Activated CD8-positive, alpha-beta memory T cell treated with anti-CD3 and anti-CD28 coated beads for 48 hours (primary cell): ENCODE measurements at regions not wholly inside any gene's neighbourhood (a gene's known extent, or its start where the extent isn't known, plus 50 kb on each side); places are given as distances from the start of the nearest gene placed in this dataset.

Experiments used
- DNase-seq, 3 experiments: peaks; one replicate each; pipeline ENCODE4 v3.0.0-alpha.2; 2020; ENCODE audit warnings: low read depth in 2 of 3, low spot score in 2 of 3

DNA sequence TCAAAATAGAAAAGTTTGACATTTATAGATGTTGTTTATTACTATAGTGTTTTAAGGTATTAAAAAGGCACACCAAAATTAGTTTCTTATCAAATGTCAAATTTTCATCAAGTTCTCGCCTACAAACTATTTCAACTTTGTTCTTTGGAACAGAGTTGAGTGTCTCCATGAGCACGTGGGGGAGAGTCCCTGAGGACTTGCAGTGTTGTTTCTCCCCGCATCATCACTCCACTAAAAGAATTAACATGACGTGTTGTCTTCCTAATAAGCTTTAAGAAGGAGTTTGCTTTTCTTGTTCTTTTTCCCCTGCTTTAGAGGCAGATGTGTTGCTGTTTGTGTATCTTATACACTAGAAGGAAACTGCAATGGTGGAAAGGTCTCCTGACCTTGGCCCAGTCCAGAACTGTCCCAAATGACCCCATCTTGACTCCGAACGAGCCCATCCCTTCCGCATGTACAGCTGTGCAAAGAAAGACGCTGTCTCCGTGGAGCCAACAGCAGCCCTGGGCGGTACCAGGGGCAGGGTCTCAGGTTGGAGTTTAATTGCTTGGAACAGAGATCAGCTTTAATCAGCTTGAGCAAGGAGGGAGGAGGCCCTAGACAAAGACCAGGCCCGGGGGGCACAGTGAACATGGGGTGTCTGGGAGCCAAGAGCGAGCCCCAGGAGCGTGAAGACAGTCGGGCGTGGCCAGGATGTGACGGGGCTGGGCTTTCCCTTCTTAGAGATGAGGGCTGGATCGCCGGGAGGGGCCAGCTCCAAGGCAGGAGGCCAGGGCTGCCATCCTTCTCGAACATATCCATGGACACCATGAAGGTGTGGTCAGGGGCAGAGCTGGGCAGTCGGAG lies 215.4 kb upstream of the RTL1 start:
- DNase-seq = no peak

DNA sequence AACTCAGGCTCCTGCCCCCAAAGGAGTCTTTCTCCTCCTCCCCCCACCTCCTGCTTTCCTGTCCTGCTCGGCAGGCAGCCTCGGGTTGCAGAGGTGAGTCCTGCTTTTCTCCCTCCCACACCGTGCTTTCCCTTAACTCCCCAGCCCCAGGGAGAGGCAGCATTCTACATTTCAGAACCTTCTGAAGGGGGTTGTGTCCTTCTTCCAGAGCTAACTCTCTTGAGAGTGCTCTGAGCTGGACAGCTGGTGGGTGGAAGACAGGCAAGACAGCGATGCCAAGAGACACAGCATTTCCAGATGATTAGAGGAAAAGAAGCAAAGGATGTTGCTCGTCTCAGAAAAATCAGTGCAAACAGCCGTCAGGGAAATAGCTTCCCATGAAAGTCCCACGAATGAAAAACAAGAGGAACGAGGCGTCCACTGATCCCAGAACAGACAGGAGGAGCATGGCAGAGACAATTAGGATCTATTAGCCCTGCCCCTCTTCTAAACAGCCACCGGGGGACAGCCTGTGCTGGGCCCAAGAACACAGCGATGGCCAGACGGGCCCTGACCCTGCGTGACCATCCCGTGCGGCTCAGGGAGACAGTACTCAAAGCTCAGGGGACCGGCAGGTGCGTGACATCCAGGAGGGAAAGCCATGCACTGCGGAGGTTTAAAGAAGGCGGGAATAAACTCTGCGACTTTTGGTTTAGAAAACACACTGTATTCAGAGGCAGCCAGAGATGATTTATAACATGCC lies 216.5 kb upstream of the RTL1 start:
- no peak for DNase-seq

DNA sequence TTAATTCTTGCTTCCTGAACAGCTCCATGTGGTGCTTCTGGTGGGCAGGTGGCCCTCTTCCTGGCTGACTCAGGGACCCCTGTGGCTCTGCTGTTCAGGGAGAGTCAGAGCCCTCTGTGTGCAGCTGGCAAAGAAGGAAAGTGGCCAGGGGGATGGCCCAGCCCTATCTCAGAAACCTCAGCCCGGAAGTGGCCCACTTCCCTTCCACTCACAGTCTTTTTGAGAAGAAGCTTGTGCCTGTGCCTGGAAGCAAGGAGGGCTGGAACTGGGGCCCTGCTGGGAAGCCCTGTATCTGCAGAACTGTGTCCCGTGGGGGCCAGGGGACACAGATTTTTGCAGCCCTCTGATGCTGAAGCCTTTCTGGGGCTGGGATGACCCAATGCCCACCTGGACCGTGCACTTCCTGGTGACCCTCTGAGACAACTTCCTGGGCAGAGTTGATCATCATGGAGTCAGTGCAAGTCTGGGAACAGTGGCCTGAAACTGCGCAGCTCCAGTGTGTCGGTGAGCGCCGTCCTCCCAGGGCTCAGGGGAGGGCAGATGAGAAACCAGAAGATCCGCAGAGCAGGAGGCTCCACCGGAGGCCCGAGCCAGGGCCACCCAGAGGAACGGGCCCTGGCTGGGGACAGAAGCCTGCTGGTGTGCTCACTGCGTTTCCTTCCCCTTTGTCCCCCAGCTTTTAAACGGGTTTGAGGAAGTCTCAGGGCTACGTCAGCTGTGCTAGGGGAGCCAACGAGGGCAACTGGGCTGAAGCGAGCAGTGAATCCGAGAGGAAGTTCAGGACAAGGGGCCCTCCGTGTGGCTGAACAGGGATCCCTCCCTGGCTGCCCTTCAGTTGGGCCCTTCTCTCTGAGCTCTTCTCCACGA lies 217.4 kb upstream of the RTL1 start:
- DNase-seq = no peak

DNA sequence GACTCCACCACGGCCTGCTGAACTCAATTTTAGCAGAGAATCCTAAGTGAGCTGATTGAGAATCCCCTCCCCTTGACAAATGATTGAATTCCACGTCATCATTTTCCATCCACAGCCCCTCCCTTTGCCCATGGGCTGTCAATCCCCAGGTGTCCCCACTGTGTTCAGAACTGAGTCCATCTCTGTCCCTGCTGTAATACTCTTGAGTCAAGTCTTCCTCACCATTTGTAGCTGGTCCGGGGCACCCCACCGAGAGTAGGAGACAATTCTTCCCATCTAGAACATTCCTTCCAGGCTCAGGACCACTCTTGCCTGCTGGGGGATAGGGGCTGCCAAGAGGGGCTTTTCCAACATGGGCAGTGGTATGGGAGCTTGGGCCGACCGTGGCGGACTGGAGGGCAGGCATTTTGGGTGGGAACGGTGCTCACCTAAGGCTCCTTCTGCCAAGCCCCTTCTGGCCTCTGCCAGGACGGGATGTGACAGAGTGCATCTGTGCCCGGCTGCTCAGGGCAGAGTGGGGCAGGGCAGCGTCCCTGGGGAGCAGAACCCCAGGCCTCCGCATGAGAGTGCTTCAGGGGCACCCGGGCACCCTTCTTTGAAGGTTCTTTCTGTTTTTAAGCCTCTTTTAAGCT lies 218.1 kb upstream of the RTL1 start:
- no peak for DNase-seq

DNA sequence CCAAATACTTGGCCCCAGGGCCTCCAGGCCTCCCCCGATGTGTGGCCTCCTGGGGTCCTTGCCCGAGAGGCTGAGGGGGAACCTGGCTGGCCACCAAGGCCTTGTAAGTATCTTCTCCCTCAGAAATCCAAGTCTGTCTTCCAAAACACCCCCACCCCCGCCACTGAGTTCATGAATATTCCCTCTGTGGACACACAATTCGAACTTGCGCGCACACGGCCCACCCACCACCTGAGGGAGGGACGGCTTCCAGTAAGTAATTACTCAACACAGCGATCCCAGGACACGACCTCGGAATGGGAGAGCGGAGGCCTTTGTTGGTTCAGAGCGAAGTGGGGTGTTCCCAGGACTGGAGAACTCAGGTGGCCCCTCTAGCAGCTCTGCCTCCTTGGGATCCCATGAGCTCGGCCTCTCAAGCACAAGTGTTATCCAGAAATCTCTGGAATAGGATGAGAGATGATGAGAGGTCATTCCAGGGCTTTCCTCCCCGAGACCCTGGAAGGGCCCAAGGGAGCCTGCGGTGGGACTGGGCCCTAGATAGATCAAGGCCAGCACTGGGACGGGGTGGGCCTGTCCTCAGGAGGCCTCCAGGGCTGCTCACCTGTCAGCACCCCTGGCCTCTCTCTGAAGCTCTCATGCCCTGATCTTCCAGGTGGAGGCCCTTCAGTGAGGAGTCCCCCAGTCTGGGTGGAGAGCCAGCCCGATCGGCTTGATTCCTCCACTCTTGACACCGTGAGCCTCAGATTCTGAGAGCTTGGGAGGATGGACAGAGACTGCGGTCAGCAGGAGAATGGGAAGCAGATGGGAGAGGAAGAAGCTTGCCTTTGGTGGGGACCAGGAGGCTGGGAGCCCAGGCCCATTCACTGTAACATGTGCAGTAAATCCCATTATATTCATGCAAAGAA lies 219.0 kb upstream of the RTL1 start:
- no peak for DNase-seq

DNA sequence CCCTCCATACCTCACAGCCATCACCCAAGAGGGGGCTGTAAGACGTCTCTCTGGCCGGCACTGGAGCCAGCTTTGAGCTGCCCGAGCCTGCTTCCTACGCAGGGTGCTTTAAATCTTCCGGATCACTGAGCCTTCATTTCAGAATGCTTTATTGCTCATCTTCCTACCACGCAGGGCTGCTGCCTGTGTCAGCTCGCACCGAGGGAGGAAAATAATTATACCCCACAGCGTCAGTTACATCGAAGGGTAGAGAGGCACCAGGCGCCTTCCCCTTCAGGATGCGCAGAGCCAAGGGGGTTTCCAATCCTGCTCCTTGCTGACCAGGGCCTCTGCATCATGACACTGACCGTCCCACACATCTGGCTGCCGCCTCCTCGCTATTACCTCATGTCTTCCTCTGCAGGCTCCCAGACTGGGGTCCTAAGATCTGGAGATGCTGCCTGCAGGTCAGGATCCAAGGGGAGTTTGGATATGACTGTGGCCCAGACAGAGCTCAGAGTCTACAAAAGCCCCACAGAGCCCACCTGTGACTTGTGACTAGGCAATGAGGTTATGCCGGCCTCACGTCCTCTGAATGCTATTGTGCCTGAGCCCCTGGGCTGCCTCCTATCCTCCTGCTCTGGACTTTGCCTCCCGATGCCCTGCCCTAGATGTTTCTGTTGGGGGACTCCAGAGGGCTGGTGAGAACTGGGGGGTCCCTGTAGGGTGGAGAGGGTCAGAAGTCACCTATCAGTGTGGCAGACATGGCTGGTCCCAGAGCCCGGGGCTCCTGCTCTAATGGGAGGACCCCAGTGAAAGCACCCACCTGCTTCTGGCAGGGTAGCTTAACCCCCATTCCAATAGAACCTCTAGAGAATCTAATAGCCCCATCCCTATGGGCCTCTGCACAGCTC lies 220.3 kb upstream of the RTL1 start:
- DNase-seq = no peak

DNA sequence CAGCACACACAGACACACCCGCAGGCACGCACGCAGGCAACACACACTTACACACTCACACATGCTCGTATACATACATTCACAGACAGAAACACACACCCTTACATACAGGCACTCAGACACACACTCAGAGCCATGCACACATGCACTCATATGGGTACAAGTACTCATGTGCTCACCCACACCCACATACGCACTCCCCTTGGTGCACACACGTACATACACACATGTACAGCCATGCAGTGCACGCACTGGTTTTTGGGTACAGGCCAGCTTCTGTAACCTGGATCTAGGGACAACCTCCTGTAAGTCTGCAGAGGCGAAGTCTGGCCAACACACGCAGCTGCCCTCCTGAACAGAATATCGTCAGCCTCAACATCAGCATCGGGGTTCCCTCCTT lies 221.3 kb upstream of the RTL1 start:
- DNase-seq = no peak

DNA sequence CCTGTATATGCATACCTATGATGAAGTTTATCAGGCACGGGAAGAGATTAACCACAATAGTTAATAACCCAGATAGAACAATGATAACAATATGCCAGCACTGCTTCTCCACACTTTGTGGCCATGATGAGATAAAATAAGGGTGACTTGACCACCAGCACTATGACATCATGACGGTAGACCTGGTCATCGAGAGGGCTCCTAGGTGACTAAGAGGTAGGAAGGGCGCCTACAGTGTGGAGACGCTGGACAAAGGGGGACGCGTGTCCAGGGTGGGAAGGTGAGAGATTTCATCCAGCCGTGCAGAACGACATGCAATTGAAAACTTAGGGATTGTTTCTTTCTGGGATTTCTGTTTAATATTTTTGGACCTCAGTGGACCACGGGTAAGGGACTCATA lies 221.8 kb upstream of the RTL1 start:
- no peak for DNase-seq

DNA sequence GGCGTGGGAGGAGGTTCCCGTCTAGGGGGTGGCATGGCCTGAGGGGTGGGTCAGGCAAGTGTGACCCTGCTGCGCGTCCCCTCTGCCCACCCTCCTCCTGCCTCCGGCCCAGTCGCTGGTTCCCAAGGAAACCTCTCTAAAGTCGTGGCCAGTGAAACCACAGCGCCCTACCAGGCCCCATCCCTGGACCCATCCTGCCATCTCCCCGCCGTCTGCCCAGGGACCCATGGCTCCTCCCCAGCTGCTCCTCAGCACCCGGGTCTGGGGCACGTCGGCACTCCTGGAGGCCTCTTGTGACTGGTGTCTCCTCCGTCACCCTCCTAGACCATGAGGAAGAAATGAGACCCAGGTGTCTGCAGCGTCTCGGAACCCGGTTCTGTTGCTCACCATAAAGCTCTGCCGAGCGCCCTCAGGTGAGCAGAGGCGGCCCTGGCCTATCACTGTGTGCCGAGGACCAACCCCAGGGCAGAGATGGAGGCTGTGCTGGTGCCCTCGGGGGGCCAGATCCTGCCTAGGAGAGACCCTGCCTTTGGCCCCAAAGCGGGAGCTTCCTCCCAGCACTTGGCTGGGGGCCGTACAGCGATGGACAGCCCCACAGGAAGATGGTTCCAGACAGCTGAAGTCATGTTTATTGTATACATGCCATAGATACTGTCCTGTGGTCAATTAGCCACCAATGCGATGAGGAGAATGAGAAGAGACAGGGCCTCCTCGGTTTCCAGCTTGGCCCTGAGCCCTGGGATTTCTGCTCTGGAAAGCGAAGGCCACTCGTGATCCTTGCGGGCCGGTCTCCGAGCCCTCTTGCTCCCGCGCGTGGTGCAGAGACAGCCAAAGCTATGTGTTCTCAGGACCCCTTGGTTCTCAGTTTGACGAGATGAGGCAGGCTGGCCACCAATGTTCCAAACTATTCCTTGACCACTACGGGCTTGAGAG lies 222.5 kb upstream of the RTL1 start:
- DNase-seq = no peak

DNA sequence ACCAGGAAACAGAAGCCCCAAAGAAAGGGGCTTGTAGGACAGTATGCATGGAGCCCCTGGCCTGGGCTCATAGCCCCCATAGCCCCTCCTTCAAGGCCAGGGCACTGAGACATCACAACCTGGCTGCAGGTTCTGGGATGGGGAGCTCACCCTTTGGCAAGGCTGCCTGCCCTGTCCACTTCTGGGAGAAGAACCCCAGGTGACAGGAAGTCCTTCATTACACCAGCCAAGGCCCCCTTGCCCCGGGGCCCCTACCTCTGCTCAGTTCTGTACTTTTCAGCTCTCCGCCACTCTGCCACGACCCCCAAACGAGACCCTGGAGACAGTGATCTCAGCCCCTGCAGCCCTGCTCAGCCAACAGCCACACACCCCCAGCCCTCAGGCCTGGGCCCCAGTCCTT lies 223.2 kb upstream of the RTL1 start:
- no peak for DNase-seq

DNA sequence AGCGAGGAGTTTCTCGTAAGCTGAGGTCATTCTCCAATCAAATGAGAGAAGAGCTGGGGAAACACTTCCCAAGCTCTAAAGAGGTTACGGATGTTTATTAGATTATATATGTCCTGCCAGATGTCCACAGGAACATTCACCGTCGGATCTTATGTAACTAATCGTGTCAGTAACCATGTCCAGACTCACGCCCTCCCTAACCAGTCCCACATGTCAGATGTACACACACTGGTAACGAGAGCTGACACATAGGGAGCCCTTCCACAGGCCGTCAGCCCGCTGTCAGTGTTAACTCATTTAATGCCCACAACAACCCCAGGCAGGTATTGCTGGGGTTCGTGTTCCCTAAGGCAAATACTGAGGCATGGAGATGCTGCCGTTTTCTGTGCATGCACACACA lies 223.7 kb upstream of the RTL1 start:
- no peak for DNase-seq

DNA sequence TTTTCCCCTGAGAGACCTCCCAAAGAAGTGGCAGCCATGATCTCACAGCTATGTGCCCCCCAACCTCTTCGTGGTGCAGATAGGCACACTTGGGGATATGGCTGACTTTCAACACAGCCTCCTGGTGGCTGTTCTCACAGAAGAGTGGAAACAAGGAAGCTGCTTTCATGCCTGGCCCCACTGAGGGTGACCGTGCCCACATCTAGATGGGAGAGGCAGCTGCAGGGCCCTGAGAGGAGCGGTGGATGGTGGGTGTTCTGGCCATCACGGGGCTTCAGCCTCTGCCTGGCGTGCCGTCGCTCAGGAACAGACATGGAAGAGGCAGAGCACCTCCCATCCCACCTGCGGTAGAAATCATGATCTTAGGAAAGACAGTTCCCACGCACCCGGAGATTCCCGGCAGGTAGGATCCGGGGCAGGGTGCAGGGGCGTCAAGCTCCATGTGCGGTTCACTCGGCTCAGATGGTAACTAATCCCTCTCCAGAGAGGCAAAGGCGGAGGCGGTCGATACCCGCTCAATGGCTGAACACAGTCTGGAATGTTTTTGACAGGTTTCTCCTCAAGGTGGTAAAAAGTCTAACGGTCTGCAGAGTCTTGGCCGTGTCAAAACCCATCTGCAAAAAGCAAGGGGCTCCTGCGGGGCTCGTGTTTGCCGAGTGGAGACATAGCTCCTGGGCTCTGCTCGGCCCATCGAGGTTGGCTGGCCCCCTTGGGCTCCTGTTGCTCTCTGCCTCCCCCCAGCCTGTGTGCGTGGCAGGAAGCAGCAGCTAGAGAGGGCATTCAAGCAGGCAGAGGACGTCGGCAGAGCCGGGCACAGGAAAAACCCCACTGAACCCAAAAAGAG lies 225.2 kb upstream of the RTL1 start:
- no peak for DNase-seq

DNA sequence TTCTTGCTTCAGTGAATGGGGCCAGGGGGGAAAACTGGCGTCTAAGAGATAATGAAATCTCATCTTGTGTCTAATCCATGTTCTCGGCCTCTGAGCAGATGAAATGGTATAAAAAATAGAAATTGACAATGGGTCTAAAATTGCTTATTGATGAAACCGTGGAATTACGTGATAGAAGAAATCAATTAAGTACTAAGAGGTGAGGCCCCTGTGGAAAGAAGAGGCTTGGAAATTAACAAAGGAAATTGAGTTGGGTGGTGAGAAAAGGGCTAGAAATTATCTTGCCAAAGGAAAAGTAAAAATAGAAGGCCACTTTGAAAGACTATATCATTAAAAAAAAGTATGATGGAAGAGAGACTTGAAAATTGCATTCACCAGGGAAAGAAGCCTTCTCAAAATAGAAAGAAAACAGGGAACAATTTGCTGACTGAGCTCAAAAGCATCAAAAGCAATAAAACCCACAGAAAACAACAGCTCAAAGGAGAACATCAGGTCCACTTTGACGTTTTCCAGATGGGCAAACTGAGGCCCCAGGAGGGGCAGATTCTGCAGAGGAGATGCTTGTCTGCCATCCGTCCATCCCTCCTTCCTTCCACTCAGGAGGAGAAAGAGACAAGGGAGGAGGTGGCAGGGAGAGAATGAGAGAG lies 226.1 kb upstream of the RTL1 start:
- no peak for DNase-seq

DNA sequence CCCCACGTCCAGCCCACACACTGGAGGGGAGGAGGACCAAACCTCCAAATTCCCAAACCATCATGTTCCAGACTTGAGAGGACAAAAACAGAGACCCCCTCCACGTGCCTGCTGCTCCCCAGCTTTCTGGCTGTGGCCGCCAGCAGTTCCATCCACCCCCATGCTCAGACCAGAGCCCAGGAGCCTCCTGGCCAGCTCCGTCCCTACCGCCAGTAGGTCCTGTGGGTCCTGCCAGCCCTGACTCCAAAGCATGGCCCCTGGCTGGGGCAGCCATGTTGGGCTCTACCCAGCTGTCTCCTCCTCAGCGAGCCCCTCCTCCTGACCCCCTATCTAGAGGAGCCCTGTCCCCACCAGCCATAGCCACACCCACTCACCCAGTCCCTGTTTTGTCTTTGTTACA lies 227.3 kb upstream of the RTL1 start:
- no peak for DNase-seq

DNA sequence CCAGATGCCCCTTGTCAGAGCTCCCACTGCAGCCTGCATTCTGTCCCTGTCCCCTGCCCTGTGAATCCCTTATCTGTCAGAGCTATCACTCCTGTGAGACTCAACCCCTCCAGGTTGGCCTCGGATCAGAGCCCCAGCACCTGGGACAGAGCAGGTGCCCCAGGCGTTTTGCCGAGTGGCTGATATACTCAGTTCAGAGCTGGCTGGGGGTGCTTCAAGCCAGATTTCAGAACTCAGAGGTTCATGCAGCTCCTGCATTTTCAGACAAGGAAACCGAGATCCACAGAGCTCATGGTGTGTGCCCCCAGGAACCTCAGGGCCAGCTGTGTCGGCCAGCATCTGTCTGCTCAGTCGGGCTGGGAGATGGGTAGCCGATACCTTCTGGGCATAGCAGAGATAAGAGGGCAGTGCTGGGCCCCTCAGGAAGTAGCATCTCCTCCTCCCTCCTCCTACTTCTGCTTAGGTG lies 228.0 kb upstream of the RTL1 start:
- no peak for DNase-seq

DNA sequence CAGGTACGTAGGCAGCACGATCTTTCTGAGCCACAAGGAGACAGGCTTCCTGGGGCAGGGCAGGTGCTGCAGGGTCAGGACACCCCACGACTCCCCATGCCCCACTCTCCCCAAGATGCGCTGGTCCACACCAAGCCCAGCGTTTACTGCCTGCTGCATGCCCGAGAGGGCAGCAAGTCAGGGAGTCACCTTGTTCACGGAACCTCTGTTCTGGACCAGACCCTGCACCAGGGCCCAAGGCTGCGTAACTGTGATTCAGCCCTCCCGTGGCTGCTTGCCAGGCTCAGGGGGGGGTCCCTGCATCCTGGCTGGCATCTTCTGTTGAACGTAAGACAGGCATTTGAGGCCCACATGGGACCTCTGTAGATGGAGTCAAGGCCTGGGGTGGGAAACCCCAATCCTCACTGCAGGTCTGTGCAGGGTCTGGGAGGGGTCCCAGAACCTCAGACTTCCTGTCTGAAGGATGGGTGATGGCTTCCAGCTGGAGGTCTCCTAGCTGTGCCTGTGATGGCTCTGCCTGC lies 228.6 kb upstream of the RTL1 start:
- no peak for DNase-seq
